ENCODE measurements at regions not wholly inside any gene's neighbourhood (a gene's known extent, or its start where the extent isn't known, plus 50 kb on each side); places are given as distances from the start of the nearest gene placed in this dataset.
A peak's percentile ranks its signal among the peaks of the same experiment; 100 is the strongest.
"Not testable (repeated sequence)": the region's sequence is repeated elsewhere in the genome, so short reads cannot be mapped to it uniquely, and the experiment has no call there.

GRCh38 chr2:193357508-193357907, 1162.8 kb upstream of the TMEFF2 start:
- Histone ChIP-seq H3K4me3 (ENCODE audit: low read depth in 1 of 2, low read length in 1 of 2) (no peak overlapping the region), H3K27ac (no peak overlapping the region), H3K9me3 (no peaks in the 10 kb centered on the region), H3K27me3 (no peaks in the 10 kb centered on the region), H3K4me1 (ENCODE audit: control insufficient read depth in 1 of 2, insufficient read depth in 1 of 2, low read depth in 1 of 2, low read length in 1 of 2) (no peaks in the 10 kb centered on the region), H3K36me3 (no peaks in the 10 kb centered on the region)
- TF ChIP-seq CTCF (IDR thresholded peaks at IDR 0.05): no peak

GRCh38 chr2:193352665-193353242, 1158.0 kb upstream of the TMEFF2 start:
- H3K27ac ChIP-seq; H3K27me3 ChIP-seq; H3K36me3 ChIP-seq; H3K9me3 ChIP-seq; H3K4me3 ChIP-seq (ENCODE audit: low read depth in 1 of 2, low read length in 1 of 2); H3K4me1 ChIP-seq (ENCODE audit: control insufficient read depth in 1 of 2, insufficient read depth in 1 of 2, low read depth in 1 of 2, low read length in 1 of 2): not testable (repeated sequence)

GRCh38 chr2:193350509-193350908, 1155.8 kb upstream of the TMEFF2 start:
- no peak overlapping the region for H3K27ac ChIP-seq
- no peak overlapping the region for H3K4me3 ChIP-seq (ENCODE audit: low read depth in 1 of 2, low read length in 1 of 2)
- no peaks in the 10 kb centered on the region for H3K27me3 ChIP-seq
- no peak for TF ChIP-seq CTCF (IDR thresholded peaks at IDR 0.05)
- no peaks in the 10 kb centered on the region for H3K9me3 ChIP-seq
- H3K36me3 ChIP-seq: no peaks in the 10 kb centered on the region
- no peaks in the 10 kb centered on the region for H3K4me1 ChIP-seq (ENCODE audit: control insufficient read depth in 1 of 2, insufficient read depth in 1 of 2, low read depth in 1 of 2, low read length in 1 of 2)

GRCh38 chr2:193349642-193350041, 1154.9 kb upstream of the TMEFF2 start:
- Histone ChIP-seq H3K36me3 (no peaks in the 10 kb centered on the region), H3K27me3 (no peaks in the 10 kb centered on the region), H3K9me3 (no peaks in the 10 kb centered on the region), H3K27ac (no peak overlapping the region), H3K4me3 (ENCODE audit: low read depth in 1 of 2, low read length in 1 of 2) (no peak overlapping the region), H3K4me1 (ENCODE audit: control insufficient read depth in 1 of 2, insufficient read depth in 1 of 2, low read depth in 1 of 2, low read length in 1 of 2) (no peaks in the 10 kb centered on the region)
- no peak for TF ChIP-seq CTCF (IDR thresholded peaks at IDR 0.05)

- Histone ChIP-seq H3K27ac (no peak overlapping the region), H3K4me3 (ENCODE audit: low read depth in 1 of 2, low read length in 1 of 2) (peak overlapping the region in 1 of 2 experiments; percentile 58), H3K27me3 (no peaks in the 10 kb centered on the region), H3K4me1 (ENCODE audit: control insufficient read depth in 1 of 2, insufficient read depth in 1 of 2, low read depth in 1 of 2, low read length in 1 of 2) (no peaks in the 10 kb centered on the region), H3K36me3 (no peaks in the 10 kb centered on the region), H3K9me3 (no peaks in the 10 kb centered on the region)
- TF ChIP-seq CTCF (IDR thresholded peaks at IDR 0.05): no peak
Measured at GRCh38 chr2:193348055-193348454, 1153.3 kb upstream of the TMEFF2 start.

GRCh38 chr2:193336781-193337180, 1142.0 kb upstream of the TMEFF2 start:
- Histone ChIP-seq H3K27ac (no peak overlapping the region), H3K36me3 (no peaks in the 10 kb centered on the region), H3K4me1 (ENCODE audit: control insufficient read depth in 1 of 2, insufficient read depth in 1 of 2, low read depth in 1 of 2, low read length in 1 of 2) (no peaks in the 10 kb centered on the region), H3K9me3 (no peaks in the 10 kb centered on the region), H3K27me3 (no peaks in the 10 kb centered on the region), H3K4me3 (ENCODE audit: low read depth in 1 of 2, low read length in 1 of 2) (no peak overlapping the region)
- TF ChIP-seq CTCF (IDR thresholded peaks at IDR 0.05): no peak
